Colonic mucosa (tissue), 4 donors: ENCODE measurements at regions not wholly inside any gene's neighbourhood (a gene's known extent, or its start where the extent isn't known, plus 50 kb on each side); places are given as distances from the start of the nearest gene placed in this dataset.

Experiments
- DNase-seq: peaks from one replicate; pipeline ENCODE4 v3.0.0-alpha.2; 2020
- H3K27ac ChIP-seq: fragments of 200-600 bp; one replicate; pipeline ENCODE4 v1.8.0; 2021
- H3K27me3 ChIP-seq: fragments of 200-600 bp; one replicate; pipeline ENCODE4 v1.8.0; 2021
- H3K36me3 ChIP-seq: fragments of 200-600 bp; one replicate; pipeline ENCODE4 v1.8.0; 2021
- H3K4me1 ChIP-seq: fragments of 200-600 bp; one replicate; pipeline ENCODE4 v1.8.0; 2021; ENCODE audit warnings: mild to moderate bottlenecking
- H3K4me3 ChIP-seq: fragments of 200-600 bp; one replicate; pipeline ENCODE4 v1.8.0; 2021
- H3K9ac ChIP-seq, 2 donors: one replicate each; pipeline ENCODE4 v1.7.0; 2013; ENCODE audit warnings: control low read depth in 2 of 2, low read depth in 2 of 2, low read length in 2 of 2
- H3K9me3 ChIP-seq: fragments of 200-600 bp; one replicate; pipeline ENCODE4 v1.8.0; 2021
- CTCF ChIP-seq: fragments of 200-600 bp; IDR thresholded peaks from one replicate; pipeline ENCODE4 v1.8.0; 2022; ENCODE audit warnings: antibody characterized with exemption, mild to moderate bottlenecking
- intact Hi-C: fragments of 100-400 bp; cut with DNase I; formaldehyde crosslinking; loops from one replicate; pipeline ENCODE4 v1.14.1; 2022
- donor health status: healthy.
- donor health status: DM: no; HTN: no; CAD: no.
- donor health status: DM: no; HTN: no; CAD: no.

GRCh38 chr6:81894788-81895271 is 142.3 kb upstream of the TENT5A start:
- Histone ChIP-seq H3K9me3 (no peaks in the 10 kb centered on the region), H3K4me1 (no peaks in the 10 kb centered on the region), H3K36me3 (no peaks in the 10 kb centered on the region), H3K4me3 (no peak overlapping the region), H3K27ac (no peak overlapping the region), H3K9ac (no peak overlapping the region), H3K27me3 (no peaks in the 10 kb centered on the region)
- no peak for DNase-seq
- TF ChIP-seq CTCF: no peak
- intact Hi-C loops: no loop called here

GRCh38 chr6:81894306-81894705 is 141.8 kb upstream of the TENT5A start:
- no peaks in the 10 kb centered on the region for H3K36me3 ChIP-seq
- H3K4me1 ChIP-seq: no peaks in the 10 kb centered on the region
- no peak overlapping the region for H3K9ac ChIP-seq
- intact Hi-C loops: no loop called here
- no peak overlapping the region for H3K27ac ChIP-seq
- H3K27me3 ChIP-seq: no peaks in the 10 kb centered on the region
- no peak for TF ChIP-seq CTCF
- H3K9me3 ChIP-seq: no peaks in the 10 kb centered on the region
- no peak for DNase-seq
- no peak overlapping the region for H3K4me3 ChIP-seq

GRCh38 chr6:81892891-81893290 is 140.4 kb upstream of the TENT5A start:
- Histone ChIP-seq H3K9me3 (no peaks in the 10 kb centered on the region), H3K27me3 (no peaks in the 10 kb centered on the region), H3K27ac (no peak overlapping the region), H3K36me3 (no peaks in the 10 kb centered on the region), H3K4me1 (no peaks in the 10 kb centered on the region), H3K9ac (no peak overlapping the region), H3K4me3 (no peak overlapping the region)
- no peak for TF ChIP-seq CTCF
- DNase-seq: no peak
- intact Hi-C loops: no loop called here

GRCh38 chr6:81891874-81892273 is 139.4 kb upstream of the TENT5A start:
- no peak for DNase-seq
- intact Hi-C loops: no loop called here
- Histone ChIP-seq H3K9ac (no peak overlapping the region), H3K4me3 (no peak overlapping the region), H3K9me3 (no peaks in the 10 kb centered on the region), H3K36me3 (no peaks in the 10 kb centered on the region), H3K27me3 (no peaks in the 10 kb centered on the region), H3K4me1 (no peaks in the 10 kb centered on the region), H3K27ac (no peak overlapping the region)
- TF ChIP-seq CTCF: no peak

- H3K4me3 ChIP-seq: no peak overlapping the region
- intact Hi-C loops: no loop called here
- H3K9me3 ChIP-seq: no peaks in the 10 kb centered on the region
- no peak for DNase-seq
- no peak overlapping the region for H3K9ac ChIP-seq
- H3K27me3 ChIP-seq: no peaks in the 10 kb centered on the region
- no peaks in the 10 kb centered on the region for H3K4me1 ChIP-seq
- no peaks in the 10 kb centered on the region for H3K36me3 ChIP-seq
- H3K27ac ChIP-seq: no peak overlapping the region
- TF ChIP-seq CTCF: no peak
These were observed 138.4 kb upstream of the TENT5A start for GRCh38 chr6:81890846-81891245.
